OCI-LY3 (cell line): ENCODE measurements at regions not wholly inside any gene's neighbourhood (a gene's known extent, or its start where the extent isn't known, plus 50 kb on each side); places are given as distances from the start of the nearest gene placed in this dataset.

Experiments used
- EZH2phosphoT487 ChIP-seq: fragments of 200-600 bp; shearing (Covaris generic); IDR thresholded peaks from 2 replicates; pipeline ENCODE4 v1.6.1; 2018; ENCODE audit warnings: antibody characterized with exemption, mixed run types, low read depth
- TF ChIP-seq, protein P1 (sequence below): fragments of 200-600, 300-600 bp; sonication (generic); IDR thresholded peaks from 2 replicates; pipeline ENCODE4 v1.5.1; 2014; ENCODE audit warnings: antibody characterized with exemption, low read length, low read depth

DNA sequence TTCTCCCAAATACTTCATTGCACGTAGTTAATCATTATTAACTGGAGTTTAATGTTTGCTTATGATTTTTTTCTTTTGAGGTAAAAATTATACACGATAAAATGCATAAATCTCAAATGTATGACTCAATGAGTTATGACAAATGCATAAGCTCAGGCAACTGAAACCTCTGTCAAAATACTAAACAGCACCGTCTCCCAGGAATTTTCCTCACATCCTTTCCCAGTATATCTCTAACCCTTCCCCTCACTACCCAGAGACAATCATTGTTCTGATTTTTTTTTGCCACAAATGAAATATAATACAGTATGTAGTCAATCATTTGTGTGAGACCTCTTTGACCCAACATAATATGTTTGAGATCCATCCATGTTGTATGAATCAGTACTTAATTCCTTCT is 606.5 kb downstream of the CPS1 start:
- TF ChIP-seq, protein P1, sequence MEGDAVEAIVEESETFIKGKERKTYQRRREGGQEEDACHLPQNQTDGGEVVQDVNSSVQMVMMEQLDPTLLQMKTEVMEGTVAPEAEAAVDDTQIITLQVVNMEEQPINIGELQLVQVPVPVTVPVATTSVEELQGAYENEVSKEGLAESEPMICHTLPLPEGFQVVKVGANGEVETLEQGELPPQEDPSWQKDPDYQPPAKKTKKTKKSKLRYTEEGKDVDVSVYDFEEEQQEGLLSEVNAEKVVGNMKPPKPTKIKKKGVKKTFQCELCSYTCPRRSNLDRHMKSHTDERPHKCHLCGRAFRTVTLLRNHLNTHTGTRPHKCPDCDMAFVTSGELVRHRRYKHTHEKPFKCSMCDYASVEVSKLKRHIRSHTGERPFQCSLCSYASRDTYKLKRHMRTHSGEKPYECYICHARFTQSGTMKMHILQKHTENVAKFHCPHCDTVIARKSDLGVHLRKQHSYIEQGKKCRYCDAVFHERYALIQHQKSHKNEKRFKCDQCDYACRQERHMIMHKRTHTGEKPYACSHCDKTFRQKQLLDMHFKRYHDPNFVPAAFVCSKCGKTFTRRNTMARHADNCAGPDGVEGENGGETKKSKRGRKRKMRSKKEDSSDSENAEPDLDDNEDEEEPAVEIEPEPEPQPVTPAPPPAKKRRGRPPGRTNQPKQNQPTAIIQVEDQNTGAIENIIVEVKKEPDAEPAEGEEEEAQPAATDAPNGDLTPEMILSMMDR: no peak
- TF ChIP-seq EZH2phosphoT487: no peak
